Keratinocyte (primary cell): ENCODE measurements at regions not wholly inside any gene's neighbourhood (a gene's known extent, or its start where the extent isn't known, plus 50 kb on each side); places are given as distances from the start of the nearest gene placed in this dataset.

ENCODE experiments used
- DNase-seq: peaks from one replicate; pipeline ENCODE4 v3.0.0-alpha.2; 2011; ENCODE audit warnings: low read depth, missing footprints, low spot score
- FAIRE-seq: peaks from 2 replicates; lab custom pipeline; 2011; peaks lifted over from hg19 to GRCh38; lab: Jason Lieb, UNC
- H2AFZ ChIP-seq: 2 replicates; pipeline ENCODE4 v1.6.0; 2012; ENCODE audit warnings: low read length, control low read depth, inconsistent platforms; ENCODE audit not compliant: control insufficient read depth
- H3K27ac ChIP-seq: 2 replicates; pipeline ENCODE4 v1.5.1; 2011; ENCODE audit warnings: low read length; ENCODE audit not compliant: control insufficient read depth, insufficient read depth
- H3K27me3 ChIP-seq: 3 replicates; pipeline ENCODE4 v1.6.0; 2011; ENCODE audit warnings: low read length; ENCODE audit not compliant: control insufficient read depth, insufficient read depth; ENCODE audit errors: extremely low read depth
- H3K36me3 ChIP-seq, 2 experiments: 2 replicates in 1 of 2; 3 replicates in 1 of 2; pipeline ENCODE4 v1.5.1; 2011; ENCODE audit warnings: low read length in 2 of 2, mild to moderate bottlenecking in 1 of 2; ENCODE audit not compliant: control insufficient read depth in 2 of 2, insufficient read depth in 2 of 2; ENCODE audit errors: extremely low read depth in 1 of 2
- H3K4me1 ChIP-seq: 3 replicates; pipeline ENCODE4 v1.5.1; 2011; ENCODE audit warnings: low read length; ENCODE audit not compliant: control insufficient read depth, insufficient read depth; ENCODE audit errors: extremely low read depth
- H3K4me2 ChIP-seq: 3 replicates; pipeline ENCODE4 v1.6.0; 2011; ENCODE audit warnings: low read depth, low read length; ENCODE audit not compliant: control insufficient read depth, insufficient read depth; ENCODE audit errors: extremely low read depth
- H3K4me3 ChIP-seq, 3 experiments: fragments of 200-600 bp in 1 of 3; sonication (generic) in 1 of 3; 2 replicates in 2 of 3; 3 replicates in 1 of 3; pipeline ENCODE4 v1.5.1; 2011 to 2016; ENCODE audit warnings: low read length in 3 of 3, mild to moderate bottlenecking in 3 of 3, control low read depth in 2 of 3, inconsistent platforms in 1 of 3, low read depth in 1 of 3, mixed read lengths in 1 of 3, mixed run types in 1 of 3, moderate library complexity in 1 of 3; ENCODE audit not compliant: control insufficient read depth in 2 of 3, insufficient read depth in 2 of 3; ENCODE audit errors: extremely low read depth in 1 of 3
- H3K79me2 ChIP-seq: 2 replicates; pipeline ENCODE4 v1.6.0; 2012; ENCODE audit warnings: low read length; ENCODE audit not compliant: control insufficient read depth, insufficient read depth
- H3K9ac ChIP-seq: 3 replicates; pipeline ENCODE4 v1.6.0; 2011; ENCODE audit warnings: low read length; ENCODE audit not compliant: control insufficient read depth, insufficient read depth; ENCODE audit errors: extremely low read depth
- H3K9me1 ChIP-seq: 3 replicates; pipeline ENCODE4 v1.6.0; 2011; ENCODE audit warnings: low read length; ENCODE audit not compliant: control insufficient read depth, insufficient read depth; ENCODE audit errors: extremely low read depth
- H3K9me3 ChIP-seq: 2 replicates; pipeline ENCODE4 v1.5.1; 2012; ENCODE audit warnings: low read depth, low read length; ENCODE audit not compliant: control insufficient read depth
- H4K20me1 ChIP-seq: 3 replicates; pipeline ENCODE4 v1.6.0; 2011; ENCODE audit warnings: low read length; ENCODE audit not compliant: control insufficient read depth, insufficient read depth; ENCODE audit errors: extremely low read depth
- EZH2 ChIP-seq: IDR thresholded peaks from one replicate; pipeline ENCODE4 v1.6.1; 2012; ENCODE audit warnings: inconsistent platforms, mild to moderate bottlenecking, low read length, moderate library complexity
- dilution Hi-C: fragments of 300-500 bp; cut with MboI; formaldehyde crosslinking; loops from one replicate; pipeline ENCODE4 v1.7.0; 2020; ENCODE audit warnings: low sequenced_read_pairs; ENCODE audit not compliant: extremely low pct_ligation_motif_present
- TF ChIP-seq, protein P1 (sequence below), 3 experiments: IDR thresholded peaks in 1 of 3; conservative IDR thresholded peaks in 1 of 3; optimal IDR thresholded peaks in 1 of 3; 2 replicates in 2 of 3; 3 replicates in 1 of 3; pipeline versions ENCODE3 to v1.5.1; 2011; ENCODE audit warnings: low read length in 3 of 3, mild to moderate bottlenecking in 3 of 3, moderate library complexity in 2 of 3, control low read depth in 1 of 3, inconsistent platforms in 1 of 3; ENCODE audit not compliant: insufficient read depth in 2 of 3; ENCODE audit errors: extremely low read depth in 1 of 3

GRCh38 chr4:133424605-133425004, 275.5 kb downstream of the PCDH10 start:
- TF ChIP-seq, protein P1, sequence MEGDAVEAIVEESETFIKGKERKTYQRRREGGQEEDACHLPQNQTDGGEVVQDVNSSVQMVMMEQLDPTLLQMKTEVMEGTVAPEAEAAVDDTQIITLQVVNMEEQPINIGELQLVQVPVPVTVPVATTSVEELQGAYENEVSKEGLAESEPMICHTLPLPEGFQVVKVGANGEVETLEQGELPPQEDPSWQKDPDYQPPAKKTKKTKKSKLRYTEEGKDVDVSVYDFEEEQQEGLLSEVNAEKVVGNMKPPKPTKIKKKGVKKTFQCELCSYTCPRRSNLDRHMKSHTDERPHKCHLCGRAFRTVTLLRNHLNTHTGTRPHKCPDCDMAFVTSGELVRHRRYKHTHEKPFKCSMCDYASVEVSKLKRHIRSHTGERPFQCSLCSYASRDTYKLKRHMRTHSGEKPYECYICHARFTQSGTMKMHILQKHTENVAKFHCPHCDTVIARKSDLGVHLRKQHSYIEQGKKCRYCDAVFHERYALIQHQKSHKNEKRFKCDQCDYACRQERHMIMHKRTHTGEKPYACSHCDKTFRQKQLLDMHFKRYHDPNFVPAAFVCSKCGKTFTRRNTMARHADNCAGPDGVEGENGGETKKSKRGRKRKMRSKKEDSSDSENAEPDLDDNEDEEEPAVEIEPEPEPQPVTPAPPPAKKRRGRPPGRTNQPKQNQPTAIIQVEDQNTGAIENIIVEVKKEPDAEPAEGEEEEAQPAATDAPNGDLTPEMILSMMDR (optimal IDR thresholded peaks at IDR 0.05 in 1 of 3, IDR thresholded peaks at IDR 0.05 in 1 of 3, conservative IDR thresholded peaks at IDR 0.05 in 1 of 3; ENCODE audit: extremely low read depth in 1 of 3, insufficient read depth in 2 of 3, low read length in 3 of 3) = no peak
- no peak for TF ChIP-seq EZH2
- Histone ChIP-seq H3K27me3 (no peaks in the 10 kb centered on the region), H3K4me1 (no peaks in the 10 kb centered on the region), H3K4me2 (no peak overlapping the region), H3K9ac (no peak overlapping the region), H3K79me2 (no peaks in the 10 kb centered on the region), H2AFZ (no peak overlapping the region), H4K20me1 (no peaks in the 10 kb centered on the region), H3K9me1 (no peaks in the 10 kb centered on the region), H3K27ac (no peak overlapping the region), H3K4me3 (no peak overlapping the region), H3K36me3 (no peaks in the 10 kb centered on the region), H3K9me3 (no peaks in the 10 kb centered on the region)
- DNase-seq = no peak
- dilution Hi-C loops = no loop called here
- FAIRE-seq = no peak

- no peaks in the 10 kb centered on the region for H3K79me2 ChIP-seq
- no peak overlapping the region for H3K9ac ChIP-seq
- no peaks in the 10 kb centered on the region for H3K27me3 ChIP-seq
- H3K9me1 ChIP-seq = no peaks in the 10 kb centered on the region
- H3K4me2 ChIP-seq = no peak overlapping the region
- no peaks in the 10 kb centered on the region for H3K9me3 ChIP-seq
- FAIRE-seq (no peak), DNase-seq (no peak)
- H4K20me1 ChIP-seq = no peaks in the 10 kb centered on the region
- H3K4me1 ChIP-seq = no peaks in the 10 kb centered on the region
- H3K36me3 ChIP-seq = no peaks in the 10 kb centered on the region
- H3K27ac ChIP-seq = no peak overlapping the region
- H2AFZ ChIP-seq = no peak overlapping the region
- TF ChIP-seq EZH2 = no peak
- TF ChIP-seq, protein P1 (optimal IDR thresholded peaks at IDR 0.05 in 1 of 3, IDR thresholded peaks at IDR 0.05 in 1 of 3, conservative IDR thresholded peaks at IDR 0.05 in 1 of 3; ENCODE audit: extremely low read depth in 1 of 3, insufficient read depth in 2 of 3, low read length in 3 of 3) = no peak
- H3K4me3 ChIP-seq = no peak overlapping the region
- dilution Hi-C loops = no loop called here
These were observed 254.8 kb downstream of the PCDH10 start for GRCh38 chr4:133403913-133404312.
